Activated CD4-positive, alpha-beta T cell treated with anti-CD3 and anti-CD28 coated beads for 1 hour (primary cell): ENCODE measurements at regions not wholly inside any gene's neighbourhood (a gene's known extent, or its start where the extent isn't known, plus 50 kb on each side); places are given as distances from the start of the nearest gene placed in this dataset.
"Not testable (repeated sequence)": the region's sequence is repeated elsewhere in the genome, so short reads cannot be mapped to it uniquely, and the experiment has no call there.

Experiments used
- DNase-seq: peaks from one replicate; pipeline ENCODE4 v3.0.0-alpha.2; 2020

GRCh38 chrX:65331371-65331770, 203.2 kb downstream of the LAS1L start:
- DNase-seq: no peak

GRCh38 chrX:65300104-65300809, 234.3 kb downstream of the LAS1L start:
- no peak for DNase-seq

GRCh38 chrX:65282905-65283304, 251.7 kb downstream of the LAS1L start:
- not testable (repeated sequence) for DNase-seq

GRCh38 chrX:65273152-65273551, 261.4 kb downstream of the LAS1L start:
- no peak for DNase-seq

- no peak for DNase-seq
These were observed 268.1 kb downstream of the LAS1L start for GRCh38 chrX:65266482-65266881.

- no peak for DNase-seq
These were observed 277.6 kb upstream of the ZC4H2 start for GRCh38 chrX:65253817-65254216.

GRCh38 chrX:65241059-65241721, 264.9 kb upstream of the ZC4H2 start:
- no peak for DNase-seq

- no peak for DNase-seq
These were observed 227.3 kb upstream of the ZC4H2 start for GRCh38 chrX:65203545-65203944.

GRCh38 chrX:65196758-65197360, 220.6 kb upstream of the ZC4H2 start:
- no peak for DNase-seq

GRCh38 chrX:65195621-65196020, 219.4 kb upstream of the ZC4H2 start:
- no peak for DNase-seq

- DNase-seq: no peak
These were observed 218.3 kb upstream of the ZC4H2 start for GRCh38 chrX:65194547-65194946.

GRCh38 chrX:65163325-65163724, 187.1 kb upstream of the ZC4H2 start:
- not testable (repeated sequence) for DNase-seq

- no peak for DNase-seq
These were observed 172.0 kb upstream of the ZC4H2 start for GRCh38 chrX:65148232-65148631.

- DNase-seq: no peak
These were observed 160.2 kb upstream of the ZC4H2 start for GRCh38 chrX:65136424-65136823.

GRCh38 chrX:65127842-65128241, 151.6 kb upstream of the ZC4H2 start:
- DNase-seq: no peak

- DNase-seq: no peak
These were observed 122.6 kb upstream of the ZC4H2 start for GRCh38 chrX:65098851-65099250.

- no peak for DNase-seq
These were observed 117.4 kb upstream of the ZC4H2 start for GRCh38 chrX:65093658-65094057.

- DNase-seq: no peak
These were observed 97.0 kb upstream of the ZC4H2 start for GRCh38 chrX:65073233-65073632.

GRCh38 chrX:65072590-65072989, 96.3 kb upstream of the ZC4H2 start:
- no peak for DNase-seq

GRCh38 chrX:65058626-65059025, 82.4 kb upstream of the ZC4H2 start:
- not testable (repeated sequence) for DNase-seq

- no peak for DNase-seq
These were observed 68.8 kb upstream of the ZC4H2 start for GRCh38 chrX:65045001-65045400.

GRCh38 chrX:65035446-65035770, 59.2 kb upstream of the ZC4H2 start:
- DNase-seq: no peak

GRCh38 chrX:65034668-65035445, 58.6 kb upstream of the ZC4H2 start, which contains the start of gene ZC3H12B:
ZC3H12B (plus strand) TSS chrX:65034826.
- peak; percentile 73 for DNase-seq

- no peak for DNase-seq
These were observed 58.0 kb upstream of the ZC4H2 start for GRCh38 chrX:65034292-65034667.
